Retinal pigment epithelial cell (primary cell): ENCODE measurements at regions not wholly inside any gene's neighbourhood (a gene's known extent, or its start where the extent isn't known, plus 50 kb on each side); places are given as distances from the start of the nearest gene placed in this dataset.
A peak's percentile ranks its signal among the peaks of the same experiment; 100 is the strongest.

Experiments used
- DNase-seq: peaks from one replicate; pipeline ENCODE4 v3.0.0-alpha.2; 2010; ENCODE audit warnings: low read depth
- H3K4me3 ChIP-seq: 2 replicates; pipeline ENCODE4 v1.5.1; 2011; ENCODE audit warnings: mild to moderate bottlenecking, low read length, control low read depth, moderate library complexity
- CTCF ChIP-seq: conservative IDR thresholded peaks from 2 replicates; pipeline ENCODE4 v1.5.1; 2011; ENCODE audit warnings: low read depth, low read length, control low read depth, inconsistent platforms

GRCh38 chrX:141415889-141416288, 168.6 kb downstream of the SPANXA1 start:
- DNase-seq: no peak

GRCh38 chrX:141405853-141406492, 163.7 kb upstream of the SPANXC start:
- no peak for TF ChIP-seq CTCF
- DNase-seq: peak; percentile 36
- no peak overlapping the region for H3K4me3 ChIP-seq

More at GRCh38 chrX:141415889-141416288, 168.6 kb downstream of the SPANXA1 start:
- no peak overlapping the region for H3K4me3 ChIP-seq
- TF ChIP-seq CTCF: no peak

GRCh38 chrX:141405486-141405852, 163.2 kb upstream of the SPANXC start:
- DNase-seq: no peak
- no peak for TF ChIP-seq CTCF
- H3K4me3 ChIP-seq: no peak overlapping the region

GRCh38 chrX:141402897-141403610, 160.7 kb upstream of the SPANXC start:
- TF ChIP-seq CTCF: no peak
- no peak for DNase-seq

GRCh38 chrX:141396536-141396935, 154.2 kb upstream of the SPANXC start:
- no peak overlapping the region for H3K4me3 ChIP-seq
- DNase-seq: no peak
- no peak for TF ChIP-seq CTCF

More at GRCh38 chrX:141402897-141403610, 160.7 kb upstream of the SPANXC start:
- no peak overlapping the region for H3K4me3 ChIP-seq

GRCh38 chrX:141375011-141375760, 132.9 kb upstream of the SPANXC start:
- TF ChIP-seq CTCF: no peak
- peak; percentile 18 for DNase-seq
- H3K4me3 ChIP-seq: no peak overlapping the region
